Sigmoid colon (tissue), 4 donors: ENCODE measurements at regions not wholly inside any gene's neighbourhood (a gene's known extent, or its start where the extent isn't known, plus 50 kb on each side); places are given as distances from the start of the nearest gene placed in this dataset.

Source experiments
- CTCF ChIP-seq, 4 experiments: fragments of 450-650 bp in 3 of 4; fragments of 200-600 bp in 1 of 4; IDR thresholded peaks; one replicate each; pipeline ENCODE4 v1.5.1; 2016 to 2019; ENCODE audit warnings: antibody characterized with exemption in 4 of 4, mild to moderate bottlenecking in 3 of 4, moderate library complexity in 2 of 4
- POLR2A ChIP-seq, 2 donors: fragments of 450-650 bp; IDR thresholded peaks; one replicate each; pipeline ENCODE4 v1.6.1; 2016; ENCODE audit warnings: antibody characterized with exemption in 2 of 2, mild to moderate bottlenecking in 2 of 2, moderate library complexity in 2 of 2
- POLR2AphosphoS5 ChIP-seq, 4 donors: sonication (generic); formaldehyde crosslinking; IDR thresholded peaks; one replicate each; pipeline ENCODE4 v1.6.1; 2017; ENCODE audit warnings: antibody characterized with exemption in 4 of 4

- TF ChIP-seq CTCF (IDR thresholded peaks at IDR 0.05) = no peak
- no peak for TF ChIP-seq POLR2AphosphoS5 (IDR thresholded peaks at IDR 0.05)
- no peak for TF ChIP-seq POLR2A (IDR thresholded peaks at IDR 0.05)
These were observed 157.0 kb upstream of the NDUFV2 start for GRCh38 chr18:8945514-8945913.
